ENCODE measurements at regions not wholly inside any gene's neighbourhood (a gene's known extent, or its start where the extent isn't known, plus 50 kb on each side); places are given as distances from the start of the nearest gene placed in this dataset.

DNA sequence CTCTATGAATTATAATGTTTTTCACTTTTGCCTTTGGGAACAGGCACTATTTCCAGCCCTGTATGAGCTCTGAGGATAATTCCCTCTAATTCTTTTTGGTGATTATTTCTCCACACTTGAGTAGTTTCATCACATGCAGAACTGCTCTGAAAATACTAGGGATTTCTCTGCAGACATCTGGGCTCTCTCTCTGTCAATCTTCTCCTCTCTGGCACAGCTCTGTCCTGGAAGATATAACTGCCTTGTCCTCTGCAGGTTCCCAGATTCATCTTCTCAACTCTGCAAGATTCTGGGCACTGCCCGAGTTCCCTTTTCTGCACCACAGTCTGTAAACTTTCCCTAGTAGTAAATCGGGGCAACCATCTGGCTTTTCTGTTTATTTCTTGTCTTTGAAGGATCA is 131.3 kb upstream of the FMN2 start:
- TF ChIP-seq, protein P1, sequence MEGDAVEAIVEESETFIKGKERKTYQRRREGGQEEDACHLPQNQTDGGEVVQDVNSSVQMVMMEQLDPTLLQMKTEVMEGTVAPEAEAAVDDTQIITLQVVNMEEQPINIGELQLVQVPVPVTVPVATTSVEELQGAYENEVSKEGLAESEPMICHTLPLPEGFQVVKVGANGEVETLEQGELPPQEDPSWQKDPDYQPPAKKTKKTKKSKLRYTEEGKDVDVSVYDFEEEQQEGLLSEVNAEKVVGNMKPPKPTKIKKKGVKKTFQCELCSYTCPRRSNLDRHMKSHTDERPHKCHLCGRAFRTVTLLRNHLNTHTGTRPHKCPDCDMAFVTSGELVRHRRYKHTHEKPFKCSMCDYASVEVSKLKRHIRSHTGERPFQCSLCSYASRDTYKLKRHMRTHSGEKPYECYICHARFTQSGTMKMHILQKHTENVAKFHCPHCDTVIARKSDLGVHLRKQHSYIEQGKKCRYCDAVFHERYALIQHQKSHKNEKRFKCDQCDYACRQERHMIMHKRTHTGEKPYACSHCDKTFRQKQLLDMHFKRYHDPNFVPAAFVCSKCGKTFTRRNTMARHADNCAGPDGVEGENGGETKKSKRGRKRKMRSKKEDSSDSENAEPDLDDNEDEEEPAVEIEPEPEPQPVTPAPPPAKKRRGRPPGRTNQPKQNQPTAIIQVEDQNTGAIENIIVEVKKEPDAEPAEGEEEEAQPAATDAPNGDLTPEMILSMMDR (IDR thresholded peaks at IDR 0.05; ENCODE audit: low read depth, low read length), result no peak
- no peak for TF ChIP-seq POLR2A (IDR thresholded peaks at IDR 0.05; ENCODE audit: extremely low read depth, insufficient read length)
- TF ChIP-seq, protein P2, sequence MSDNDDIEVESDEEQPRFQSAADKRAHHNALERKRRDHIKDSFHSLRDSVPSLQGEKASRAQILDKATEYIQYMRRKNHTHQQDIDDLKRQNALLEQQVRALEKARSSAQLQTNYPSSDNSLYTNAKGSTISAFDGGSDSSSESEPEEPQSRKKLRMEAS (IDR thresholded peaks at IDR 0.05; ENCODE audit: low read depth, low read length), result no peak
- TF ChIP-seq MYC (IDR thresholded peaks at IDR 0.05; ENCODE audit: low read depth, low read length), result no peak
